ENCODE measurements at regions not wholly inside any gene's neighbourhood (a gene's known extent, or its start where the extent isn't known, plus 50 kb on each side); places are given as distances from the start of the nearest gene placed in this dataset.

- no peak for TF ChIP-seq CTCF (IDR thresholded peaks at IDR 0.05; ENCODE audit: extremely low read depth, missing control alignments)
- no peak for DNase-seq (ENCODE audit: low spot score)
Measured at GRCh38 chr18:73626221-73626620, 521.4 kb downstream of the FBXO15 start.

- DNase-seq (ENCODE audit: low spot score), result no peak
- TF ChIP-seq CTCF (IDR thresholded peaks at IDR 0.05; ENCODE audit: extremely low read depth, missing control alignments), result no peak
Measured at GRCh38 chr18:73621091-73621490, 526.5 kb downstream of the FBXO15 start.

GRCh38 chr18:73617981-73618380 lies 529.7 kb downstream of the FBXO15 start:
- no peak for TF ChIP-seq CTCF (IDR thresholded peaks at IDR 0.05; ENCODE audit: extremely low read depth, missing control alignments)
- DNase-seq (ENCODE audit: low spot score), result no peak

- TF ChIP-seq CTCF (IDR thresholded peaks at IDR 0.05; ENCODE audit: extremely low read depth, missing control alignments), result no peak
- DNase-seq (ENCODE audit: low spot score), result no peak
Measured at GRCh38 chr18:73615506-73615905, 532.1 kb downstream of the FBXO15 start.

- no peak for DNase-seq (ENCODE audit: low spot score)
Measured at GRCh38 chr18:73614812-73615211, 532.8 kb downstream of the FBXO15 start.

GRCh38 chr18:73613706-73614340 lies 533.8 kb downstream of the FBXO15 start:
- DNase-seq (ENCODE audit: low spot score), result no peak
- TF ChIP-seq CTCF (IDR thresholded peaks at IDR 0.05; ENCODE audit: extremely low read depth, missing control alignments), result no peak

More at GRCh38 chr18:73614812-73615211, 532.8 kb downstream of the FBXO15 start:
- no peak for TF ChIP-seq CTCF (IDR thresholded peaks at IDR 0.05; ENCODE audit: extremely low read depth, missing control alignments)

- no peak for TF ChIP-seq CTCF (IDR thresholded peaks at IDR 0.05; ENCODE audit: extremely low read depth, missing control alignments)
- DNase-seq (ENCODE audit: low spot score), result no peak
Measured at GRCh38 chr18:73597832-73598615, 549.6 kb downstream of the FBXO15 start.
